BLaER1 (cell line): ENCODE measurements at regions not wholly inside any gene's neighbourhood (a gene's known extent, or its start where the extent isn't known, plus 50 kb on each side); places are given as distances from the start of the nearest gene placed in this dataset.

ENCODE experiments used
- H3K27ac ChIP-seq: shearing (Covaris generic); formaldehyde crosslinking; 2 replicates; pipeline ENCODE4 v1.8.1; 2022
- H3K27me3 ChIP-seq: shearing (Covaris generic); formaldehyde crosslinking; 2 replicates; pipeline ENCODE4 v1.8.1; 2022
- H3K36me3 ChIP-seq: shearing (Covaris generic); formaldehyde crosslinking; 2 replicates; pipeline ENCODE4 v1.8.1; 2022
- H3K4me1 ChIP-seq: shearing (Covaris generic); formaldehyde crosslinking; 2 replicates; pipeline ENCODE4 v1.8.1; 2022
- H3K4me2 ChIP-seq: shearing (Covaris generic); formaldehyde crosslinking; 2 replicates; pipeline ENCODE4 v1.8.1; 2022
- H3K4me3 ChIP-seq: shearing (Covaris generic); formaldehyde crosslinking; 2 replicates; pipeline ENCODE4 v1.8.1; 2022
- H3K9ac ChIP-seq: shearing (Covaris generic); formaldehyde crosslinking; 2 replicates; pipeline ENCODE4 v1.8.1; 2022
- H3K9me3 ChIP-seq: shearing (Covaris generic); formaldehyde crosslinking; 2 replicates; pipeline ENCODE4 v1.8.1; 2022
- H4K20me1 ChIP-seq: shearing (Covaris generic); formaldehyde crosslinking; 2 replicates; pipeline ENCODE4 v1.8.1; 2022
- Cebpa-rat ChIP-seq: shearing (Covaris generic); IDR thresholded peaks from 2 replicates; pipeline ENCODE4 v1.8.1; 2022

DNA sequence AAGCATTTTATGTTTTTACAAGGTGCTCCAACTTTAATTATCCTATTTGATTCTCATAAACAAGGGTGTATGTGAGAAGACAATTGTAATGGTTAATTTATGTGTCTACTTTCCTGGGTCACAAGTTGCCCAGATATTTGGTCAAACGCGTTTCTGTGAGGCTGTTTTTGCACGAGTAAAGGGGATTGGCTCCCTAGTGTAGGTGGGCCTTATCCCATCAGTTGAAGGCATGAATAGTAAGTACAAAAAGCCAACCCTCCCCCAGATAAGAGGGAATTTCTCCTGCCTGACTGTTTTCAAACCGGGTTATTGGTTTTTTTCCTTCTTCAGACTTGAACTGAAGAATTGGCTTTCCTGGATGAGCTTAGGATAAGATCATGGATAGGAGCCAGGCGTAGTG is 224.0 kb upstream of the NCKAP5 start:
- Histone ChIP-seq H3K4me2 (no peak overlapping the region), H3K27me3 (no peaks in the 10 kb centered on the region), H3K9ac (no peak overlapping the region), H3K4me1 (no peaks in the 10 kb centered on the region), H3K27ac (no peak overlapping the region), H3K36me3 (no peaks in the 10 kb centered on the region), H3K9me3 (peaks cover 10% of the 10 kb centered on the region), H3K4me3 (no peak overlapping the region), H4K20me1 (no peaks in the 10 kb centered on the region)
- no peak for TF ChIP-seq Cebpa-rat

DNA sequence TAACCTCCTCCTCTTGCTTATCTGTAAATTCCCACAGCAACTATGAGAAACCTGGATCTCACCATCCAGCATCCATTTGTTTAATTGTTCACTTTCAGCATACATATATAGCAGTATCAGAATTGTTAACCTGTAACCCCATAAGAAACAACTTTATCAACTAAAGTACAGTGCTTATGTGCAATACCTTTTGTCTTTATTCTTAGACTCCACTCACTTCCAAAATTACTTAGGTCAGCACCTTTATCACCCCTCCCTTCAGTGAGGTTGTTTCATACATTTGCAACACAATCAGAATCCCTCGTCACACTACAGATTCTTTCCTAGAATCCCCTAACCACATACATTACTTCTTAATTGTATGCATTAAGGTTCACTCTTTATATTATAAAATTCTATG is 225.9 kb upstream of the NCKAP5 start:
- no peaks in the 10 kb centered on the region for H3K27me3 ChIP-seq
- no peaks in the 10 kb centered on the region for H4K20me1 ChIP-seq
- H3K4me2 ChIP-seq, result no peak overlapping the region
- H3K4me3 ChIP-seq, result no peak overlapping the region
- no peaks in the 10 kb centered on the region for H3K4me1 ChIP-seq
- no peak overlapping the region for H3K9ac ChIP-seq
- TF ChIP-seq Cebpa-rat, result no peak
- H3K27ac ChIP-seq, result no peak overlapping the region
- no peaks in the 10 kb centered on the region for H3K36me3 ChIP-seq
- H3K9me3 ChIP-seq, result peaks cover 10% of the 10 kb centered on the region

DNA sequence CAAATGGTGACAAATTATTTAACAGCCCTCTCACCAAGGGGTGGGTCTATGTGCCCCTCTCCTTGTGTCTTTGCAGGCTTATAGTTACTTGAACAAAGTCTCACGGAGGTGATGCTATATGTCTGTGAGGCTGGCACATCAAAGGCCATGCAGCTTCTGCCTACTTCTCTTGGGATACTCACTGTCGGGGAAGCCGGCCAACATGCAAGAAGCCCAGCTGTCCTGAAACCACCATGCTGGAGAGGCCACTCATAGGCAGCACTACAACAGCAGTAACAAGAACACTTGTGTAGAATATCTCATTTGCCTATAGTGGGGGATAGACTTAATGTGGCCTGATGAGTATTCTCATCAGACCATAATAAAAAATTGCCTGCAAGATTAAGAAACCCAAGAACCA is 233.7 kb upstream of the NCKAP5 start:
- H3K4me2 ChIP-seq, result no peak overlapping the region
- H3K36me3 ChIP-seq, result no peaks in the 10 kb centered on the region
- H4K20me1 ChIP-seq, result no peaks in the 10 kb centered on the region
- no peaks in the 10 kb centered on the region for H3K4me1 ChIP-seq
- TF ChIP-seq Cebpa-rat, result no peak
- no peak overlapping the region for H3K27ac ChIP-seq
- H3K9ac ChIP-seq, result no peak overlapping the region
- H3K27me3 ChIP-seq, result no peaks in the 10 kb centered on the region
- H3K4me3 ChIP-seq, result no peak overlapping the region
- H3K9me3 ChIP-seq, result no peaks in the 10 kb centered on the region; the same call in 1 of the 2 replicates

DNA sequence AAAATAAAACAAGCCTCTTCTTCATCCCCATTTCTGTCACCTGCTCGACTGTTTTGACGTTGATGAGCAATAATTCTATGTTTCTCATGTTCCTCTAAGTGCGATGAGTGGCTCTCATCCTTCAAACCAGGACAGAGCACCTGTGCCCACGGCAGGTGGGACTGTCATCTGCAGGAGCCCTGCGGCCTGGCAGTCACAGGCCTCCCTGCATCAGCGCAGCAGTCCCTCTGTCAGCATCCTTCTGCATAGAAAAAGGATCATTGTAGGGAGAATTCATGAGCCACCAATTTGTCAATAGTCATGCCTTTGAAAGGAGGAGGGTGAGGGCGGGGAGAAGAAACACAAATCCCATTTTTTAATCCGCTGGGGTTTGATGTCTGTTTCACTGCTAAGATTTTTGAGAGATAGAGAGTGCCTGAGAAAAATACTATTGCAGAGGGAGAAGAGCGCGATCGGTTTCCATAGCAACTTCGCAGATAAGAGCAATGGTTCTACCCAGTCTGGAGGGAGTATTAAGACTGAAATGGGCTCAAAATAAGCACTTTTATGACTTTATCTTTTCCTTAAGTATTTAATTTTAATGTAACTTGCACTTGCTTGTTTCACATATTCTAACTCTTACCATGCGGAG is 234.3 kb upstream of the NCKAP5 start:
- no peak overlapping the region for H3K27ac ChIP-seq
- no peak overlapping the region for H3K4me3 ChIP-seq
- no peaks in the 10 kb centered on the region for H3K4me1 ChIP-seq
- no peaks in the 10 kb centered on the region for H3K36me3 ChIP-seq
- H3K4me2 ChIP-seq, result no peak overlapping the region
- no peaks in the 10 kb centered on the region for H4K20me1 ChIP-seq
- no peaks in the 10 kb centered on the region for H3K27me3 ChIP-seq
- TF ChIP-seq Cebpa-rat, result no peak
- H3K9me3 ChIP-seq, result no peaks in the 10 kb centered on the region
- no peak overlapping the region for H3K9ac ChIP-seq

DNA sequence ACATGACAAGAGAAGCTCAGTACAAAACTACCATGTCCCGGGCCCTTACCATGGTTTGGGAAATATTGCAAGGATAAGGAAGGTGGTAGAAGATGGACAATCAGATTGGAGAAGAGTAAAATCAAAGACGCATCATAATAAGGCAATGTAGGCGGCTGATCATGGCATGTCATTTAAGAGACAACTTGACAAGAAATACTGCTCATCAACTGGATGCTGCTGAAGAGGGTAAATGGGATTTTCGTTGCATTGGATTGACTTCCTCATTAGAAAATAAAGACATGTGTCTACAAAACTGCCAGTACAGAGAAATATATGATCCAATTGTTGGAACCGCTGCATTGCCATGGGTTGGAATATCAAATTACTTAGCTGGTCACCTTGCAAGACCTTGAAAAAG is 238.3 kb upstream of the NCKAP5 start:
- Histone ChIP-seq H3K27me3 (no peaks in the 10 kb centered on the region), H3K9ac (no peak overlapping the region), H3K36me3 (no peaks in the 10 kb centered on the region), H3K4me3 (no peak overlapping the region), H3K9me3 (0 out of 2 replicates have a peak, but pooled peaks cover 6% of the 10 kb centered on the region), H3K4me1 (no peaks in the 10 kb centered on the region), H4K20me1 (no peaks in the 10 kb centered on the region), H3K4me2 (no peak overlapping the region), H3K27ac (no peak overlapping the region)
- no peak for TF ChIP-seq Cebpa-rat

DNA sequence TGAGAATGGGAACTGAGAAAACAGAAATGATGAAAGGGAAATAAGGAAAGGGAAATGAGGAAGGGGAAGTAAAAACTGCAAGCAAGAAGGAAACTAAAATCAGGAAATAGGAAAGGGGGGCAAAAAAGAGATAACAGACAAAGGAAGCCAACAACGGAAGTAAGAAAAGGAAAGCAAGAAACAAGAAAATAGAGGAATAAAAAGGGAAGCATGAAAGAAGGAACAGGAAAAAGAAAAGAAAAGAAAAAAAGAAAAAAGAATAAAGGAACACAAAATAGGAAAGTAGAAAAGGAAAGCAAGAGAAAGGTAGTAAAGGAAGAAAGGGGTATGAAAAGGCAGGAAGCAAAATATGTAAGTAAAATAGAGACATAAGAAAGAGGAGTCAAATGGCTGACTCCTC is 241.2 kb upstream of the NCKAP5 start:
- Histone ChIP-seq H4K20me1 (no peaks in the 10 kb centered on the region), H3K4me1 (no peaks in the 10 kb centered on the region), H3K4me2 (no peak overlapping the region), H3K27ac (no peak overlapping the region), H3K27me3 (no peaks in the 10 kb centered on the region), H3K9me3 (0 out of 2 replicates have a peak, but pooled peaks cover 6% of the 10 kb centered on the region), H3K9ac (no peak overlapping the region), H3K4me3 (no peak overlapping the region), H3K36me3 (no peaks in the 10 kb centered on the region)
- TF ChIP-seq Cebpa-rat, result no peak

DNA sequence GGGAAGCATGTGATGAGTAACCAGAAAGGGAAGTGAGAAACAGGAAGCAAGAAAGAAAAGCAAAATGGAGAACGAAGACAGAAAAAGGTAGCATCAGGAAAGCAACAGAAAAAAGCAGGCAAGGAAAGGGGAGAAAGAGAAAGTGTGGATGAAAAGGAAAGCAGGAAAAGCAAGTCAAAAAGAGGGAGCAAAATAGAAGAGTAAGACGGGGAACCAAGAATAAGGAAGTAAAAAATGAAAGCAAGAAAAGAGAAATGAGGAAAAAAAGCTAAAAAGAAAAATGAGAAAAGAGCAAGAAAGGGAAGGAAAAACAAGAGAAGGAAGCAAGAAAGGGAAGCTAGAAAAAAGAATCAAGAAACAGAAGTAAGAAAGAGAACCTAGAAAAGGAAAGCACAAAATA is 242.3 kb upstream of the NCKAP5 start:
- Histone ChIP-seq H3K4me2 (no peak overlapping the region), H3K9ac (no peak overlapping the region), H3K4me1 (no peaks in the 10 kb centered on the region), H3K27me3 (no peaks in the 10 kb centered on the region), H3K9me3 (0 out of 2 replicates have a peak, but pooled peaks cover 6% of the 10 kb centered on the region), H3K36me3 (no peaks in the 10 kb centered on the region), H3K4me3 (no peak overlapping the region), H4K20me1 (no peaks in the 10 kb centered on the region), H3K27ac (no peak overlapping the region)
- no peak for TF ChIP-seq Cebpa-rat

DNA sequence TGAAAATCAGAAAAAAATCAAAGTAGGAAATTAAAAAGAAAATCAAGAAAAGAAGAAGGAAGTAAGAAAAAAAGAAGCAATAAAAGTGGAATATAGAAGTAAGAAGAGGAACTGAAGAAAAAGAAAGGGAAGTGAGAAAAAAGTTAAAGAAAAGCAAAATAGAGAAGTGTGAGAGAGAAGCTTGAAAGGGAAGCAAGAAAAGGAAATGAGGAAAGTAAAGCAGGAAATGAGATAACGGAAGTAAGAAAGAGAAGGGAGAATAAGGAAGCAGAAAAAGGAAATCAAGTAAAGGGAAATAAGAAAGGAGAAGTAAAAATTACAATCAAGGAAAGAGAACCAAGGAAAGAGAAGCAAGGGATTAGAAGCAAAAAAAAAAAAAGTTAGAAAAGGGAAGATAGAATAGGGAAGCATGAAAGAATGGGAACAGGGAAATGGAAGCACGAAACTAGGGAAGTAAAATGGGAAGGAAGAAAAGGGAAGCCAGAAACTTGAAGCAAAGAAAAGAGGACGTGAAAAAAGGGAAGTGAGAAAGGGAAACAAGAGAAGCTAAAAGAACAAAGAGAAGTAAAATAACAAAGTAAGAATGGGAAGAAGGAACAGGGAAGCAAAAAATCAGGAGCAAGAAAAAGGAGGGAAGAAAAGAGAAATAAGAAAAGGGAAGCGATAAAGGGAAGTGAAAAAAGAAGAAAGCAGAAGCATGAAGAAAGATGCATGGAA is 243.3 kb upstream of the NCKAP5 start:
- H3K9me3 ChIP-seq, result 0 out of 2 replicates have a peak, but pooled peaks cover 6% of the 10 kb centered on the region
- no peak overlapping the region for H3K4me2 ChIP-seq
- H3K27ac ChIP-seq, result no peak overlapping the region
- no peak overlapping the region for H3K9ac ChIP-seq
- no peaks in the 10 kb centered on the region for H4K20me1 ChIP-seq
- H3K36me3 ChIP-seq, result no peaks in the 10 kb centered on the region
- H3K27me3 ChIP-seq, result no peaks in the 10 kb centered on the region
- H3K4me3 ChIP-seq, result no peak overlapping the region
- H3K4me1 ChIP-seq, result no peaks in the 10 kb centered on the region
- TF ChIP-seq Cebpa-rat, result no peak

DNA sequence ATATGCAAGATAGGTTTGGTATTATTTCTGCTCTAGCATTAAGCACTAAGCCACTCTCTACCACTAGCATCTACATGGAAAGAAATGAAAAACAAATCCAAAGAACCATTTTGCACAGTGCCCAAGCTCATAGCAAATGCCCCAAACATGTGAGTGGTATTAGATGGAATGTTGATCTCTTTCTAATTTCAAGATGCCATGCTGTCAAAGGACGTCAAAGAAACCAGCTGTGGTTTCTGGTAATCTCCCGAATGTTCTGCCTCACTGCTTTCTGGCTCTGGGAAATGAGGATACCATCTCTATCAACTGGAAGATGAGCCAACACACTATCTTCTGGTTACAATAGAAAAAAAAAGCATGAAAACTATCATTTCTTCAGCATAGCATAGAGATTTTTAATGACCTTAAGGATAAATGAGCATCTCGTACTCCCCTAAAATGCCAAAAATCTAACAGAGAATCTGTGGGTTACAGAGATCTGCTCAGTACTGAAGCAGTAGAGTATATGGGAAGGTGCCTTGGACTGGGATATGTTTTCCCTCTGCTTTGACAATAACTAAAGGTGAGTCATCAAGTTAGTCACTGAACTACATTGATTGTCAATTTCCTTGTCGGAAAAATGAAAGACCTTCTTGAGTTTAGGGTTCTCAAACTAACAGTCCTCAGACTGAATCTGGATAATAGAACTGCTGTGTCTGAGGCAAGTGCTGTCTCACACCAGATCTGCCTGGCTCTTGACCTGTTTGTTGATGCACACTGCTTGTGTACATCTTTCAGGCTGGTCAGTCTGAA is 244.8 kb upstream of the NCKAP5 start:
- H3K36me3 ChIP-seq, result no peaks in the 10 kb centered on the region
- H3K4me1 ChIP-seq, result no peaks in the 10 kb centered on the region
- no peak overlapping the region for H3K9ac ChIP-seq
- no peaks in the 10 kb centered on the region for H3K27me3 ChIP-seq
- no peaks in the 10 kb centered on the region for H4K20me1 ChIP-seq
- TF ChIP-seq Cebpa-rat, result no peak
- H3K9me3 ChIP-seq, result 0 out of 2 replicates have a peak, but pooled peaks cover 6% of the 10 kb centered on the region
- no peak overlapping the region for H3K4me2 ChIP-seq
- H3K4me3 ChIP-seq, result no peak overlapping the region
- H3K27ac ChIP-seq, result no peak overlapping the region

DNA sequence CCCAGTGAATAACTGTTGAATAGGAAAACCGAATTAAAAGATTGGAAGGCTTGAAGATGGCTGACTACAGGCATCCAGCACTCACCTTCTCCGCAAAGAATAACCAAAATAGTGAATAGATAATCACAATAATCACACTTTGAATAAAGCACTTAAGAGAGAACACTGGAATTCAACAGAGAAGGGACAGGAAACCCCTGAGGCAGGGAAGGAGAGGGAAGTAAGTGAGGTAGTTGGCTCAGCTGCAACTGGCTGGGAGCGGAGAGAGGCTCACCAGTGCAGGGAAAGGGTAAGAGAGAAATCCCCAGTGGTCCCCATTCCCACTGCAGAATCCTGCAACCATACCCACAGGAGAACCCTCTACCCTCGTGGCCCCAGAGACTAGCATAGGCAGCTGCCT is 246.6 kb upstream of the NCKAP5 start:
- Histone ChIP-seq H3K27me3 (no peaks in the 10 kb centered on the region), H4K20me1 (no peaks in the 10 kb centered on the region), H3K4me3 (no peak overlapping the region), H3K4me1 (no peaks in the 10 kb centered on the region), H3K9ac (no peak overlapping the region), H3K27ac (no peak overlapping the region), H3K36me3 (no peaks in the 10 kb centered on the region), H3K4me2 (no peak overlapping the region), H3K9me3 (0 out of 2 replicates have a peak, but pooled peaks cover 3% of the 10 kb centered on the region)
- TF ChIP-seq Cebpa-rat, result no peak
